Neuron (in vitro differentiated cells): ENCODE measurements at regions not wholly inside any gene's neighbourhood (a gene's known extent, or its start where the extent isn't known, plus 50 kb on each side); places are given as distances from the start of the nearest gene placed in this dataset.
"Not testable (repeated sequence)": the region's sequence is repeated elsewhere in the genome, so short reads cannot be mapped to it uniquely, and the experiment has no call there.

Source experiments
- H2AFZ ChIP-seq: one replicate; pipeline ENCODE4 v1.6.1; 2013; ENCODE audit warnings: low read depth, mild to moderate bottlenecking, inconsistent platforms, low read length, moderate library complexity
- H3K27me3 ChIP-seq: one replicate; pipeline ENCODE4 v1.6.1; 2013; ENCODE audit warnings: low read length; ENCODE audit not compliant: insufficient read depth
- H3K36me3 ChIP-seq: one replicate; pipeline ENCODE4 v1.6.1; 2013; ENCODE audit warnings: low read length; ENCODE audit not compliant: insufficient read depth
- H3K4me1 ChIP-seq: one replicate; pipeline ENCODE4 v1.6.1; 2013; ENCODE audit warnings: low read length; ENCODE audit not compliant: insufficient read depth
- H3K4me3 ChIP-seq: 2 replicates; pipeline ENCODE4 v1.5.1; 2013; ENCODE audit warnings: mild to moderate bottlenecking, low read length, moderate library complexity
- H3K9me3 ChIP-seq: one replicate; pipeline ENCODE4 v1.6.1; 2013; ENCODE audit warnings: low read length

DNA sequence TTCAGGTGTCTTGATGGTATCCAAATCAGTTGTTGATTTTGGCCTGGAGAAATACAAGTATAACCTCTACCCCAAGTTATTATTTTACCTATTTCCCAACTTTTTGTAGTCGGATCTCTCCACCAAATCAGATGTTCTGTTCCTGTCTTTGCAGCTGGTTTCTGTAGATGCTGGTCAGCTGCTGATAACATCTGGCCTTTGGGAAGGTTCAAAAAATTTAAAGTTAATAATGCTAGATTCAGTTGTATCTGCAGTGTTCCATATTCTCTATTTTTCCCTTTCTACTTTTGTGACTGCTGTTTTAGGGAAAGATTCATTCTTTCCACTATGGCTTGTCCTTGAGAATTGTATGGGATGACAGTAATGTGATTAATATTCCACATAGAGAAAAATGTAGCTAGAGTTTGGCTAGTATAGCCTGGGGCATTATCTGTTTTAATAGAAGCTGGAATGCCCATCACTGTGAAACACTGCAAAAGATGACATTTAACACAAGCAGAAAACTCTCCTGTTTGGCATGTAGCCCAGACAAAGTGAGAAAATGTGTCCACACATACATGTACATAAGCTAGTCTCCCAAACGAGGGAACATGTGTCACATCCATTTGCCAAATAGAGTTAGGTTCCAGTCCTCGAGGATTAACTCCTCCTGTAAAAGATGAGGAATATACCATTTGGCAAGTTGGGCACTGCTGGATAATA lies 99.2 kb downstream of the ZNF100 start:
- not testable (repeated sequence) for H3K9me3 ChIP-seq, H3K27me3 ChIP-seq, H3K4me1 ChIP-seq, H2AFZ ChIP-seq, H3K36me3 ChIP-seq, H3K4me3 ChIP-seq

DNA sequence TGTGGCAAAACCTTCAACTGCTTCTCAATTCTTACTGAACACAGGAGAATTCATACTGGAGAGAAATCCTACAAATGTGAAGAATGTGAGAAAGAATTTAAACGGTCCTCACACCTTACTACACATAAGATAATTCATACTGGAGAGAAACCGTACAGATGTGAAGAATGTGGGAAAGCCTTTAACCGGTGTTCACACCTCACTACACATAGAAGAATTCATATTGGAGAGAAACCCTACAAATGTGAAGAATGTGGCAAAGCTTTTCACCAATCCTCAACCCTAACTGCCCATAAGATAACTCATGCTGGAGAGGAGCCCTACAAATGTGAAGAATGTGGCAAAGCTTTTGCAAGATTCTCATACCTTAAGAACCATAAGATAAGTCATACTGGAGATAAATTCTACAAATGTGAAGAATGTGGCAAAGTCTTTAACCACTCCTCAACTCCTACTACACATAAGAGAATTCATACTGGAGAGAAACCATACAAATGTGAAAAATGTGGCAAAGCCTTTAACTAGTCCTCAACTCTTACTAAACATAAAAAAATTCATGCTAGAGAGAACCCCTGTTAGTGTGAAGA lies 111.7 kb downstream of the ZNF100 start:
- Histone ChIP-seq H3K36me3 (no peaks in the 10 kb centered on the region), H3K4me3 (no peak overlapping the region), H3K9me3 (peaks cover 2% of the 10 kb centered on the region), H3K27me3 (no peaks in the 10 kb centered on the region), H2AFZ (no peak overlapping the region), H3K4me1 (no peaks in the 10 kb centered on the region)

DNA sequence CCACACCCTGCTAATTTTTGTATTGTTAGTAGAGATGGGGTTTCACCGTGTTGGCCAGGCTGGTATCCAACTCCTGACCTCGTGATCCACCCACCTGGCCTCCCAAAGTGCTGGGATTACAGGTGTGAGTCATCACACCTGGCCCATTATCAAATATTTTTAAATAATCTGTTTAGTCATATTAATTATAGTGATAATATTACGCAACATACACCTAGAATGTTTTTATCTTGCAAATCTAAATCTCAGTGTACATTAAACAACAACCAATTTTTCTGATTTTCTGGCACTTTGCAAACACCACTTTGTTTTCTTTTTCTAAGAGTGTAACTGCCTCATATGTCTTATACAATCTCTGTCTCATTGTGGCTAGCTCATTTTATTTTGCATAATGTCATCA lies 115.9 kb downstream of the ZNF100 start:
- not testable (repeated sequence) for H3K36me3 ChIP-seq, H3K27me3 ChIP-seq, H3K4me1 ChIP-seq, H2AFZ ChIP-seq, H3K4me3 ChIP-seq, H3K9me3 ChIP-seq

DNA sequence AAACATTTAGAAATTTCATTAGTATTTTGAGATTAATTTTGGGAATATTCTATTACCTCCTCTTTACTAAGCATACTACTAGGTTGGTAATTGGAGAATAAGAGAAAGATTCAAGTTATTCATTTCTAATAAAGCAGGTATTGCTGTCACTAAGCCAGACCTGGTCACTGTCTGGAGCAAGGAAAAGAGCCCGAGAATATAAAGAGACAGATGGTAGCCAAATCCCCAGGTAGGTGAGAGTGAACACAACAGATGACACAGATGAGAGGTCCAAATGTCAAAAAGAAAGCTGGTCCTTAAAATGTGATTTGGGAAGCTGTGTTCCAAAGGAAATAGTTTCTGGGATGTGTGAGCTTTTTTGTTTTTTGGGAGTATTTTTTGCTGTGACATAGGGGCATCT lies 128.6 kb downstream of the ZNF100 start:
- no peak overlapping the region for H2AFZ ChIP-seq
- no peaks in the 10 kb centered on the region for H3K9me3 ChIP-seq
- no peak overlapping the region for H3K4me3 ChIP-seq
- no peaks in the 10 kb centered on the region for H3K27me3 ChIP-seq
- no peaks in the 10 kb centered on the region for H3K36me3 ChIP-seq
- H3K4me1 ChIP-seq: no peaks in the 10 kb centered on the region

DNA sequence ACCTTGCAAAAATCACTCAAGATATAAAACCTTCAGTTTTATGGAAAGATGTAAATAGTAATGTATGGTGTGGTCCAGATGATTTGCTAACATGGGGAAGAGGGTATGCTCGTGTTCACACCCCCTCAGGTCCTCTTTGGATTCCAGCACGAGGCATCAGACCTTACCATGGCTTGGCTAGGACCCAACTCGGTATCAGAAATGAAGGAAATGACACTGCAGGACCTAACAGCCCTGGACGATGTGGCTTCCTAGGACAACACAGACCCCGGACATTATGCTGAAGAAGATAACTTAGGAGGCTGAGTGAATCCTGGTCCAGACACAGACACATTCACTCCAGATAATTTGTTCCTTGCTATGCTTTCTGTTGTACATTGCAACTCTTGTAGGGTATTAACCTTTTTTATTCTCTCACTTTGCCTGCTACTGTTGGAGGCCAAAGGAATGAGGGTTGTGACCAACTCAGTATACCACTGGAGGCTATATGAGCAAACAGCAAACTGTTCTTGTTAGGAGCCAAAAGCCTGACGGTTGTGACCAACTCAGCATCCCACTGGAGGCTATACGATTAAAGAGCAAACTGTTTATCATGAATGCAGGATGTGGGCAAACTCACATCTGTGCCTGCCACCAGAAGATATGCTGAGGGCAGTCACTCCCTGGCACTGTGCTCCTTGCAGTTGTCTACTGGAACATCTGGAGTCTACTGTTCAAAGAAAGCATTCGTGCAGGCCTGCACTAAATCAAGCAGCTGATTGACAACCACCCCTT lies 121.7 kb downstream of the ZNF429 start:
- Histone ChIP-seq H3K36me3 (no peaks in the 10 kb centered on the region), H3K4me1 (no peaks in the 10 kb centered on the region), H3K9me3 (no peaks in the 10 kb centered on the region)

DNA sequence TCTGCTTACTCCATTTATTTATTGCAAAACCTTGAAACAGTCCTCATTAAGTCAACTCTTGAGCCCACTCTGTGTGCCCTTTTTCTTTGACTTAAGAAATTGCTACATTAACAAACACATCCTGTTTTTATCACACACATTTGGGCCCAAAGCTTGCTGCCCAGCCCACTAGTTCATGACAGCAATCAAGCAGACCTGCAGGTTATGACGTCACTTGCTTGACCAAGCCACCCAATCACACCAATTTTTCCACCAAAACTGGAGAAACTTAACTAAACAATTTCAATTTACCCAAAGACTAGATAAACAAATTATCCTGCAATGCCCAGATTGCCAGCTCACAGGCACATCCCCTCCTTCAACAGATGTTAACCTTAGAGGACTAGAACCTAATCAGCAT lies 120.7 kb downstream of the ZNF429 start:
- Histone ChIP-seq H3K9me3 (no peaks in the 10 kb centered on the region), H3K4me1 (no peaks in the 10 kb centered on the region), H2AFZ (no peak overlapping the region), H3K27me3 (no peaks in the 10 kb centered on the region), H3K4me3 (no peak overlapping the region), H3K36me3 (no peaks in the 10 kb centered on the region)

More for the DNA sequence above, 121.7 kb downstream of the ZNF429 start:
- H2AFZ ChIP-seq: no peak overlapping the region
- no peak overlapping the region for H3K4me3 ChIP-seq
- H3K27me3 ChIP-seq: no peaks in the 10 kb centered on the region

DNA sequence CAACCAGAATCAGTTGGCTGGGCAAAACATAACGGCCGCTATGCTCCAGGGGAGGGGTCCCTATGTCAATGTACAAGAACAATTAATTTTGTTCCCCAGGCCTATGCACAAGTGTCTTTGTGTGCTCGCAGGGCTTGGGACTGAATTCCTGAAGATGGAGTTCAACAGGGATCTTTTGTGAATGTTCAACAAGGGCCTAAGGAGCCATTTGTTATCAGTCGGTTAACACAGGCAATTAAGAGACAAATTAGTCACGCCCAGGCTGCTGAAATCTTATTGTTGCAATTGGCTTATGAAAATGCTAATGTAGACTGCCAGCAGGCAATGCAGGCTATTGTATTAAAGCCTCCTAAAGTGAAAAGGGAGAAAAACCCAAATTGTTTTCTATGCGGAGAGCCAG lies 117.5 kb downstream of the ZNF429 start:
- no peaks in the 10 kb centered on the region for H3K27me3 ChIP-seq
- H3K36me3 ChIP-seq: no peaks in the 10 kb centered on the region
- no peak overlapping the region for H3K4me3 ChIP-seq
- H3K4me1 ChIP-seq: no peaks in the 10 kb centered on the region
- no peaks in the 10 kb centered on the region for H3K9me3 ChIP-seq
- no peak overlapping the region for H2AFZ ChIP-seq

DNA sequence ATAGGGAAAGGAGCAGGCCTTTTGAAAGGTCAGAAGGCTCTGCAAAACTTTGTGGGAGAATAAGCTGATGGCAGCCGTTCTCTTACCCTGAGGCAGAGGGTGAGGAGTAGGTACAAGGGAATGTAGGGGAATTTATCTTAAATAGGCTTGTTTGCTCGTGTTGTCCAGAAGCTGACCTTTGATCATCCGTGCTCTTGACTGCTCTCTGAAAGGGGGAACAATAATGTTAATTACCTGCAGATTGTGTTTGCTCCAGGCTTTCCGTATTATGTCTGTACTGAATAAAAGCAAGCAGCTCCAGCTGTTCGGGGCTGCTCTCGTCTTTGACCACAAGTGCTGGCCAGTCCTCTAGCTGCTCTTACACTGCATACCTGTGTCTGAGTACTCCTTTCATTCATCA lies 116.3 kb downstream of the ZNF429 start:
- H2AFZ ChIP-seq: no peak overlapping the region
- no peaks in the 10 kb centered on the region for H3K4me1 ChIP-seq
- no peaks in the 10 kb centered on the region for H3K27me3 ChIP-seq
- H3K4me3 ChIP-seq: no peak overlapping the region
- H3K36me3 ChIP-seq: no peaks in the 10 kb centered on the region
- no peaks in the 10 kb centered on the region for H3K9me3 ChIP-seq

DNA sequence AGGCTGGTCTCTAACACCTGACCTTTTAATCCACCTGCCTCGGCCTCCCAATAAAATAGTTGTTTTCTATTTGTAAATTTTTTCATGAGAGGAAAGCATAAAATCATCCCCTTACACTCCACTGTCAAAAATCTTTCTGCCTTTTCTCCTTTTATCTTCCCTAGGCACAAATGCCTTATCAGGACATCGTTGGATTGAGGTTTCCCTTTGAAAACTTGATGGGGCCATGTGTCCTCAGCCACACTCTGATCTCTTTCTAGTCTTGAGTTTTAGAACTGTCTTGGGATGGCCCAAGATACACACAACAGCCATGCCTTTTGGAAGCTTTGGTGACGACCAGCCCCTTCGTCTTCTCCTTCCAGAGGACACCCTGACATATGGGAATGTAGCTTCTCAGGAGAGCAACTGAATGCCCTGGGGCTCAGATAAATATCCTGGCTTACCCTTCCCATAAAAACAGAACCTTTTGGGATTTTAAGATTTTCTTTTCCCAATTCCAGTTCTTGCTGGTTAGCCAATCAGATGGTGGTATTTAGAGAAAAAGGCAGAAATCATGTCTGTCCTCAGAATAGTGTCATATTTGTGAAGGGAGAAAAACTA lies 112.4 kb downstream of the ZNF429 start:
- no peaks in the 10 kb centered on the region for H3K36me3 ChIP-seq
- H3K27me3 ChIP-seq: no peaks in the 10 kb centered on the region
- no peak overlapping the region for H2AFZ ChIP-seq
- no peak overlapping the region for H3K4me3 ChIP-seq
- H3K9me3 ChIP-seq: no peaks in the 10 kb centered on the region
- no peaks in the 10 kb centered on the region for H3K4me1 ChIP-seq

DNA sequence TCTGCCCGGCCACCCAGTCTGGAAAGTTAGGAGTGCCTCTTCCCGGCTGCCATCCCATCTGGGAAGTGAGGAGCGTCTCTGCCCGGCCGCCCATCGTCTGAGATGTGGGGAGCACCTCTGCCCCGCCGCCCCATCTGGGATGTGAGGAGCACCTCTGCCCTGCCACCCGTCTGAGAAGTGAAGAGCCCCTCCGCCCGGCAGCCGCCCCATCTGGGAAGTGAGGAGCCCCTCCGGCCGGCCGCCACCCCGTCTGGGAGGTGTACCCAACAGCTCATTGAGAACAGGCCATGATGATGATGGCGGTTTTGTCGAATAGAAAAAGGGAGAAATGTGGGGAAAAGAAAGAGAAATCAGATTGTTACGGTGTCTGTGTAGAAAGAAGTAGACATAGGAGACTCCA lies 109.4 kb downstream of the ZNF429 start:
- H3K4me1 ChIP-seq, H3K36me3 ChIP-seq, H3K27me3 ChIP-seq, H2AFZ ChIP-seq, H3K4me3 ChIP-seq, H3K9me3 ChIP-seq: not testable (repeated sequence)

DNA sequence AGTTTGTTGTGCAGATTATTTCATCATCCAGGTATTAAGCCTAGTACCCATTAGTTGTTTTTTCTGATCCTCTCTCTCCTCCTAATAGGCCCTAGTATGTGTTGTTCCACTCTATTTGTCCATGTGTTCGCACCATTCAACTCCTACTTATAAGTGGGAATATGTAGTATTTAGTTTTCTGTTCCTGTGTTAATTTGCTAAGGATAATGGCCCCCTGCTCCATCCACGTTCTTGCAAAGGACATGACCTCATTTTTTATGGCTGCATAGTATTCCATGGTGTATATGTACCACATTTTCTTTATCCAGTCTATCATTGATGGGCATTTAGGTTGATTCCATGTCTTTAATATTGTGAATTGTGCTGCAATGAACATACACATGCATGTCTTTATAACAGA lies 107.8 kb downstream of the ZNF429 start:
- H2AFZ ChIP-seq, H3K4me3 ChIP-seq, H3K9me3 ChIP-seq, H3K36me3 ChIP-seq, H3K27me3 ChIP-seq, H3K4me1 ChIP-seq: not testable (repeated sequence)

DNA sequence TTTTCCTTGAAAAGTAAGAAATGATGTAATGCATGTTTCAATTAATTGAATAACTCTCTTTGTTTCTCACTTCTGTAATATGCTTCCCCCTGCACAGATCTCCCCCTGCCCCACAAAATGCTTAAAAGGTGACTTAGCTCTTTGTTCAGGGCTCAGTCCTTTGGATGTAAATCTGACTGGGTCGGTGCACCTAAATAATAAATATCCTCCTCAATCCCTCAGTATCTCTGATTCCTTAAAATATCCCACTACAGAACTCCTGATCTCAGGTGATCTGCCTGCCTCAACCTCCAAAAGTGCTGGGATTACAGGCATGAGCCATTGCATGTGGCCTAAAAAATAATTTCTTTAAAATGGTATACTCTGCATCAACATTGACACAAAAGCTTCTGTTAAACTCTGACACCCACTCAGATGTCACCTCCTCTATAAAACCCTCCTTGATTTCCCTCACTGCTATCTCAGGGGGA lies 107.0 kb downstream of the ZNF429 start:
- Histone ChIP-seq H3K36me3 (no peaks in the 10 kb centered on the region), H3K27me3 (no peaks in the 10 kb centered on the region), H3K9me3 (no peaks in the 10 kb centered on the region), H3K4me3 (no peak overlapping the region), H2AFZ (no peak overlapping the region), H3K4me1 (no peaks in the 10 kb centered on the region)

DNA sequence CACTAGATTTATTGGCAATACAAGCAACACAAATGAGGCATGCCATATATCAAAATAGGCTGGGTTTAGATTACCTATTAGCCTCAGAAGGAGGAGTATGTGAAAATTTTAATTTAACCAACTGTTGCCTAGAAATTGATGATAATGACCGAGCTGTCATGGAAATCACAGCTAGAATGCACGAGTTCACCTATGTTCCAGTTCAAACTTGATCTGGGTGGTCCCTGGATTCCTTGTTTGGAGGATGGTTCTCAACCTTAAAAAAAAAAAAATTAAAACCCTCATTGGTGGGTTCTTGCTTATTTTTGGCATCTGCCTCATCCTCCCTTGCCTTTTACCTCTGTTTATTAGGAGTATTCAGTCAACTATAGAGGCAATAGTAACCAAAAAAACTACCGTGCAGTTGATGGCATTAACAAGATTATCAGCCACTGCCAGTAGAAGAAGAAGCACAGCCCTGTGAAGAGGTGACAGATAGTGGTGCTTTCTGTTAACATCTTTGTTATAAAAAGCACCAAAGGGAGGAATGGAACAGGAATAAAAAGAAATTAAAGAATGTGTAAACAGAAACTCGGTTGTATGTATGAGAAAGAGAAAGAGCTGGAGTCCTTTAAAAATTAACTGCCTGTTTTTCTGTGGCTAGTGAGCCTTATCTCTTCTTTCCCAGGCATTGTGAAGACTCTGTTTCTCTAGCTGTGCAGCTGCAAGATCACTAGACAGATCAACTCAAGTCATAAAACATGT lies 106.4 kb downstream of the ZNF429 start:
- no peaks in the 10 kb centered on the region for H3K36me3 ChIP-seq
- no peaks in the 10 kb centered on the region for H3K27me3 ChIP-seq
- no peak overlapping the region for H2AFZ ChIP-seq
- no peaks in the 10 kb centered on the region for H3K9me3 ChIP-seq
- no peaks in the 10 kb centered on the region for H3K4me1 ChIP-seq
- no peak overlapping the region for H3K4me3 ChIP-seq
